Astrocyte of the spinal cord (primary cell): ENCODE measurements at regions not wholly inside any gene's neighbourhood (a gene's known extent, or its start where the extent isn't known, plus 50 kb on each side); places are given as distances from the start of the nearest gene placed in this dataset.
A peak's percentile ranks its signal among the peaks of the same experiment; 100 is the strongest.
"Not testable (repeated sequence)": the region's sequence is repeated elsewhere in the genome, so short reads cannot be mapped to it uniquely, and the experiment has no call there.

ENCODE experiments used
- DNase-seq: peaks from one replicate; pipeline ENCODE4 v3.0.0; 2011; ENCODE audit warnings: low read depth, low spot score
- H3K4me3 ChIP-seq: 2 replicates; pipeline ENCODE4 v1.5.1; 2011; ENCODE audit warnings: low read depth, mild to moderate bottlenecking, low read length, moderate library complexity
- CTCF ChIP-seq: IDR thresholded peaks from 2 replicates; pipeline ENCODE4 v1.5.1; 2012; ENCODE audit warnings: low read depth, mild to moderate bottlenecking, low read length, inconsistent platforms
- in situ Hi-C: cut with HindIII; loops from 2 replicates; pipeline ENCODE4 v1.10.0; 2017; ENCODE audit warnings: low sequenced_read_pairs

- no peak overlapping the region for H3K4me3 ChIP-seq
These were observed 932.9 kb downstream of the QKI start for GRCh38 chr6:164347455-164347854.

GRCh38 chr6:164346631-164347030 is 932.1 kb downstream of the QKI start:
- H3K4me3 ChIP-seq, result no peak overlapping the region
- no peak for DNase-seq
- no peak for TF ChIP-seq CTCF
- in situ Hi-C loops, result no loop called here

More at GRCh38 chr6:164347455-164347854, 932.9 kb downstream of the QKI start:
- DNase-seq, result no peak
- peak; percentile 20 for TF ChIP-seq CTCF
- in situ Hi-C loops, result no loop called here

GRCh38 chr6:164345806-164346496 is 931.4 kb downstream of the QKI start:
- in situ Hi-C loops, result no loop called here
- DNase-seq, result no peak
- H3K4me3 ChIP-seq, result no peak overlapping the region
- no peak for TF ChIP-seq CTCF

- no peak overlapping the region for H3K4me3 ChIP-seq
- in situ Hi-C loops, result no loop called here
These were observed 930.8 kb downstream of the QKI start for GRCh38 chr6:164345327-164345726.

GRCh38 chr6:164344801-164345291 is 930.3 kb downstream of the QKI start:
- H3K4me3 ChIP-seq, result no peak overlapping the region
- in situ Hi-C loops, result no loop called here
- no peak for DNase-seq
- TF ChIP-seq CTCF, result no peak

More at GRCh38 chr6:164345327-164345726, 930.8 kb downstream of the QKI start:
- DNase-seq, result no peak
- no peak for TF ChIP-seq CTCF

GRCh38 chr6:164339442-164339841 is 924.9 kb downstream of the QKI start:
- H3K4me3 ChIP-seq, in situ Hi-C loops, DNase-seq: not testable (repeated sequence)

- no peak for DNase-seq
- no peak overlapping the region for H3K4me3 ChIP-seq
- no peak for TF ChIP-seq CTCF
- in situ Hi-C loops, result no loop called here
These were observed 923.4 kb downstream of the QKI start for GRCh38 chr6:164337925-164338397.
